ENCODE measurements at regions not wholly inside any gene's neighbourhood (a gene's known extent, or its start where the extent isn't known, plus 50 kb on each side); places are given as distances from the start of the nearest gene placed in this dataset.

DNA sequence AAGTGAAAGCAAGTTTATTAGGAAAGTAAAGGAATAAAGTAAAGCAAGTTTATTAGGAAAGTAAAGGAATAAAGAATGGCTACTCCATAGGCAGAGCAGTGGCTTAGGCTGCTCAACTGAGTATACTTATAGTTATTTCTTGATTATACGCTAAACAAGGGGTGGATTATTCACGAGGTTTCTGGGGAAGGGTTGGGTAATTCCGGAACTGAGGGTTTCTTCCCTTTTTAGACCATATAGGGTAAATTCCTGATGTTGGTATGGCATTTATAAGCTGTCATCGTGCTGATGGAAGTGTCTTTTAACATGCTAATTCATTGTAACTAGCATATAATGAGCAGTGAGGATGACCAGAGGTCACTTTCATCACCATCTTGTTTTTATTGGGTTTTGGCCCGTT, 194.3 kb downstream of the DLEU7 start:
- TF ChIP-seq, protein P1, sequence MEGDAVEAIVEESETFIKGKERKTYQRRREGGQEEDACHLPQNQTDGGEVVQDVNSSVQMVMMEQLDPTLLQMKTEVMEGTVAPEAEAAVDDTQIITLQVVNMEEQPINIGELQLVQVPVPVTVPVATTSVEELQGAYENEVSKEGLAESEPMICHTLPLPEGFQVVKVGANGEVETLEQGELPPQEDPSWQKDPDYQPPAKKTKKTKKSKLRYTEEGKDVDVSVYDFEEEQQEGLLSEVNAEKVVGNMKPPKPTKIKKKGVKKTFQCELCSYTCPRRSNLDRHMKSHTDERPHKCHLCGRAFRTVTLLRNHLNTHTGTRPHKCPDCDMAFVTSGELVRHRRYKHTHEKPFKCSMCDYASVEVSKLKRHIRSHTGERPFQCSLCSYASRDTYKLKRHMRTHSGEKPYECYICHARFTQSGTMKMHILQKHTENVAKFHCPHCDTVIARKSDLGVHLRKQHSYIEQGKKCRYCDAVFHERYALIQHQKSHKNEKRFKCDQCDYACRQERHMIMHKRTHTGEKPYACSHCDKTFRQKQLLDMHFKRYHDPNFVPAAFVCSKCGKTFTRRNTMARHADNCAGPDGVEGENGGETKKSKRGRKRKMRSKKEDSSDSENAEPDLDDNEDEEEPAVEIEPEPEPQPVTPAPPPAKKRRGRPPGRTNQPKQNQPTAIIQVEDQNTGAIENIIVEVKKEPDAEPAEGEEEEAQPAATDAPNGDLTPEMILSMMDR (conservative IDR thresholded peaks at IDR 0.05; ENCODE audit: low read depth, low read length), result no peak
- no peak for TF ChIP-seq EZH2 (IDR thresholded peaks at IDR 0.05; ENCODE audit: borderline replicate concordance, low read depth, low read length, poor library complexity, severe bottlenecking)
